SK-N-SH treated with all-trans-retinoic acid at 6 μM for 48 hours (cell line): ENCODE measurements at regions not wholly inside any gene's neighbourhood (a gene's known extent, or its start where the extent isn't known, plus 50 kb on each side); places are given as distances from the start of the nearest gene placed in this dataset.
"Not testable (repeated sequence)": the region's sequence is repeated elsewhere in the genome, so short reads cannot be mapped to it uniquely, and the experiment has no call there.

Experiments used
- ATAC-seq: fragments of 200-7000 bp; cut with Tn5 transposase; 3 replicates; pipeline ENCODE4 v1.9.1; 2020; ENCODE audit warnings: mild to moderate bottlenecking, moderate library complexity

DNA sequence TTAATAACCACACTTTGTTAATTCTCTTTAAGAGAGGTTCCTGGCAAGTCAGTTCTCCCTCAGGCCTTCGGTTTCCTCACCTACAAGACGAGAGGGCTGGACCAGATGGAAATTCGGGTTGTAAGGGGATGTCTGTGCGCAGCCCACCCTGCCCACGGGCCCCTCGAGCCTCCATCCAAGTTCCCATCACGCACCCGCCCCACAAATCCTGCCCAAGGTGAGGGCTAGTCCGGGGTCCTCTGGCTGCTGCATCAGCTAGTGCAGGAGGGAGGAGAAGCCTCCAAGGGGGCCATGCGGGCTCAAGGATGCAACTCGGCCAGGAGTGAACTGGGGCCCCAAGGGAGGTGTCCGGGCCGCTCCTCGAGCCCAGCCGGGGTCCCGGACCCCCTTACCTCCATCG lies 169.6 kb upstream of the TP53TG3 start:
- not testable (repeated sequence) for ATAC-seq

DNA sequence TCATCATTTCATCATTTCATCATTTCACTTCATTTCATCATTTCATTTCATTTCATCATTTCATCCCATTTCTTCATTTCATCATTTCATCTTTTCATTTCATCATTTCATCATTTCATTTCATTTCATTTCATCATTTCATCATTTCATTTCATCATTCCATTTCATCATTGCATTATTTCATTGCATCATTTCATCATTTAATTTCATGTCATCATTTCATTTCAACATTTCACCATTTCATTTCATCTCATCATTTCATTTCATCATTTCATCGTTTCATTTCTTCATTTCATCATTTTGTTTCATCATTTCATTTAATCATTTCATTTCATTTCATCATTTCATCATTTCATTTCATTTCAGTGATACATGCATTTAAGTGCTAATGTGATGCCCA lies 166.9 kb upstream of the TP53TG3 start:
- ATAC-seq: not testable (repeated sequence)

DNA sequence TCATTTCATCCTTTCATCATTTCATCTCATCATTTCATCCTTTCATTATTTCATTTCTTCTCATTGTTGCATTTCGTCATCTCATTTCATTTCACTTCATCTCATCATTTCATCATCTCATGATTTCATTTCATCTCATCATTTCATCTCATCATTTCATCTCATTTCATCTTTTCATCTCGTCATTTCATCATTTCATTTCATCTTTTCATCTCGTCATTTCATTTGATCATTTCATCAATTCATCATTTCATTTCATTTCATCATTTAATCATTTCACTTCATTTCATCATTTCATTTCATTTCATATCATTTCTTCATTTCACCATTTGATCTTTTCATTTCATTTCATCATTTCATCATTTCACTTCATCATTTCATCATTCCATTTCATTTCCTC lies 131.3 kb upstream of the TP53TG3 start:
- not testable (repeated sequence) for ATAC-seq

DNA sequence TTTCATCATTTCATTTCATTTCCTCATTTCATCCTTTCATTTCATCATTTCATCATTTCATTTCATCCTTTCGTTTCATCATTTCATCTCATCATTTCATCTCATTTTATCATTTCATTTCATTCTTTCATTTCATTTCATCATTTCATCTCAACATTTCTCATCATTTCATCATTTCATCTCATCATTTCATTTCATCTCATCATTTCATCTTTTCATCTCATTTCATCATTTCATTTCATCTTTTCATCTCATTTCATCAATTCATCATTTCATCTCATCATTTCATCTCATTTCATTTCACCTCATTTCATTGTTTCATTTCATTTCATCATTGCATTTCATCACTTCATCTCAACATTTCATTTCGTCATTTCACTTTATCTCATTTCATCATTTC lies 129.7 kb upstream of the TP53TG3 start:
- not testable (repeated sequence) for ATAC-seq
